KBM-7 (cell line): ENCODE measurements at regions not wholly inside any gene's neighbourhood (a gene's known extent, or its start where the extent isn't known, plus 50 kb on each side); places are given as distances from the start of the nearest gene placed in this dataset.

Source experiments
- DNase-seq: peaks from one replicate; pipeline ENCODE4 v3.0.0-alpha.2; 2015
- in situ Hi-C: fragments of 300-500 bp; cut with MboI; formaldehyde crosslinking; loops from 2 replicates; pipeline ENCODE4 v1.14.3; 2020; ENCODE audit warnings: low sequenced_read_pairs, low pct_unique_long_range_greater_than_20kb, mixed read lengths

GRCh38 chr5:74314906-74315305 is 325.6 kb downstream of the ENC1 start:
- in situ Hi-C loops: no loop called here

GRCh38 chr5:74313896-74314295 is 326.6 kb downstream of the ENC1 start:
- in situ Hi-C loops: no loop called here
- no peak for DNase-seq

More at GRCh38 chr5:74314906-74315305, 325.6 kb downstream of the ENC1 start:
- DNase-seq: no peak

- in situ Hi-C loops: no loop called here
- no peak for DNase-seq
Measured at GRCh38 chr5:74312746-74313145, 327.8 kb downstream of the ENC1 start.

- no peak for DNase-seq
- in situ Hi-C loops: no loop called here
Measured at GRCh38 chr5:74311961-74312360, 328.6 kb downstream of the ENC1 start.

GRCh38 chr5:74310997-74311930 is 329.3 kb downstream of the ENC1 start:
- in situ Hi-C loops: no loop called here
- DNase-seq: no peak

- DNase-seq: no peak
- in situ Hi-C loops: no loop called here
Measured at GRCh38 chr5:74310386-74310785, 330.1 kb downstream of the ENC1 start.

GRCh38 chr5:74309050-74309449 is 331.5 kb downstream of the ENC1 start:
- DNase-seq: no peak
- in situ Hi-C loops: no loop called here

- in situ Hi-C loops: no loop called here
Measured at GRCh38 chr5:74306845-74307244, 333.7 kb downstream of the ENC1 start.

GRCh38 chr5:74304536-74304935 is 336.0 kb downstream of the ENC1 start:
- DNase-seq: no peak
- in situ Hi-C loops: no loop called here

More at GRCh38 chr5:74306845-74307244, 333.7 kb downstream of the ENC1 start:
- DNase-seq: no peak

- no peak for DNase-seq
- in situ Hi-C loops: no loop called here
Measured at GRCh38 chr5:74303578-74303977, 336.9 kb downstream of the ENC1 start.

- DNase-seq: no peak
- in situ Hi-C loops: no loop called here
Measured at GRCh38 chr5:74301576-74301975, 339.0 kb downstream of the ENC1 start.

GRCh38 chr5:74300808-74301389 is 339.6 kb downstream of the ENC1 start:
- in situ Hi-C loops: no loop called here

GRCh38 chr5:74299833-74300232 is 340.7 kb downstream of the ENC1 start:
- no peak for DNase-seq
- in situ Hi-C loops: no loop called here

More at GRCh38 chr5:74300808-74301389, 339.6 kb downstream of the ENC1 start:
- no peak for DNase-seq

- in situ Hi-C loops: no loop called here
- no peak for DNase-seq
Measured at GRCh38 chr5:74296685-74297408, 343.7 kb downstream of the ENC1 start.

- in situ Hi-C loops: no loop called here
Measured at GRCh38 chr5:74295676-74296075, 344.9 kb downstream of the ENC1 start.

GRCh38 chr5:74295141-74295540 is 345.4 kb downstream of the ENC1 start:
- no peak for DNase-seq
- in situ Hi-C loops: no loop called here

More at GRCh38 chr5:74295676-74296075, 344.9 kb downstream of the ENC1 start:
- DNase-seq: no peak

- DNase-seq: peak; percentile 94
- in situ Hi-C loops: no loop called here
Measured at GRCh38 chr5:74294231-74294705, 346.3 kb downstream of the ENC1 start.

- in situ Hi-C loops: no loop called here
- DNase-seq: no peak
Measured at GRCh38 chr5:74293182-74293581, 347.3 kb downstream of the ENC1 start.

- peak; percentile 10 for DNase-seq
- in situ Hi-C loops: no loop called here
Measured at GRCh38 chr5:74290634-74291241, 349.8 kb downstream of the ENC1 start.
